ENCODE measurements at regions not wholly inside any gene's neighbourhood (a gene's known extent, or its start where the extent isn't known, plus 50 kb on each side); places are given as distances from the start of the nearest gene placed in this dataset.
"Not testable (repeated sequence)": the region's sequence is repeated elsewhere in the genome, so short reads cannot be mapped to it uniquely, and the experiment has no call there.

DNA sequence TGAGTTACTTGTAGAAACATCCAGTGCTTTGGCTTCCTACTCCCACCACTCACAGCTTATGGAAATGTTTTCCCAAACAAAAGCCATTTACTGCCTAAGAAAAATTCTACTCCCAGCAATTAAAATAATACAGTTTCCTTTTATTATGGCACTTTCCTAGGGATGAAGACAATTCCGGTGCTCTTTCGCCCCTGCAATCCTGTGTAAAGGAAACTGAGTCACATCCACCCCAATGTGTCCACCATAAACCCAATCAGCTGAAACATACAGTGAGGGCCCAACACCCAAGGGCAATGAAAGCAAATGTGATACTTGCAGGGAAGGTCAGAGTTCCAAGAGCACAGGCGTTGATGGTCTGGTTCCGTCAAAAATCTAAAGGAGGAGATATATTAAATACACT is 62.0 kb upstream of the ST3GAL5 start:
- ATAC-seq, result no peak
- Mint-ChIP-seq H3K27ac (no peak overlapping the region), H3K4me1 (no peaks in the 10 kb centered on the region), H3K9me3 (peaks cover 14 to 26% of the 10 kb centered on the region in 2 donors), H3K4me3 (no peak overlapping the region), H3K27me3 (no peaks in the 10 kb centered on the region)
- no peak for DNase-seq

DNA sequence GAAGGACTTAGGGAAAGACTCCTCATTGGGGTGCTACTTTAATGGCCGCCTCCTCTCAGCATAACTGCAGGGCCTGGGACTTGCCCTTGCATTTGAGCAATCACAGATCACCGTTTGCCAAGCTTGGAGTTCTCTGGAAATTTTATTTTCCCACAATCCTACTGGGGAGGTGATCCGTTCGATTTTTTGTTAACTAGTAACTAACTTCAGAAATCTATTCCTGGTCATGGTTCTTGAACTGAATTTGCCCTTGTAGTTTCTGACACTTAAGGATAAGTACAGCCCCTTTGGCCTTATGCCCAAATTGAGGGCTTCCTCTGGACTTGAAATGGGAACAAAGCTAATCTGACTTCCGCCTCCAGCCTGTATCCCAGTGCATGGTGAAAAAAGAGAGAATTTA is 60.5 kb upstream of the ST3GAL5 start:
- Mint-ChIP-seq H3K4me3 (no peak overlapping the region), H3K4me1 (no peaks in the 10 kb centered on the region), H3K27ac (no peak overlapping the region), H3K27me3 (no peaks in the 10 kb centered on the region), H3K9me3 (peaks cover 19 to 27% of the 10 kb centered on the region in 2 donors)
- DNase-seq (no peak), ATAC-seq (no peak)

DNA sequence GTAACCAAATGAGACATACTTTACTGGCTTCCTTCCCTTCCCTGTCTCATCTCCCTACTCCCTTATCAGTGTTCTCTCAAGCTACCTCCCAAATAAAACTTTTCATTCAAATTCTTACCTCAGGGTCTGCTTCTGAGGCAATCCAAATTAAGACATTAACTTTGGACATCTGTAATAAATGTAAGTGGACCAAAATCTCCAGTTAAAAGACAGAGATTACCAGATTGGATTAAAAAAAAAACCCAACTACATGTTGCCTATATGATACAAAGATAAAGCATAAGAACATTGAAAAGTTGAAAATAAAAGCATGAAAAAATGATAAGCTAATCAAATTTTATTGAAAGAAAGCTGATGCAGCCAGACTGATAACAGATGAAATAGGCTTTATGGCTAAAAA is 58.8 kb upstream of the ST3GAL5 start:
- peaks cover 28 to 38% of the 10 kb centered on the region in 2 donors for H3K9me3 Mint-ChIP-seq
- no peak overlapping the region for H3K27ac Mint-ChIP-seq
- no peak for DNase-seq
- no peaks in the 10 kb centered on the region for H3K27me3 Mint-ChIP-seq
- H3K4me3 Mint-ChIP-seq, result no peak overlapping the region
- ATAC-seq, result no peak
- H3K4me1 Mint-ChIP-seq, result no peaks in the 10 kb centered on the region

DNA sequence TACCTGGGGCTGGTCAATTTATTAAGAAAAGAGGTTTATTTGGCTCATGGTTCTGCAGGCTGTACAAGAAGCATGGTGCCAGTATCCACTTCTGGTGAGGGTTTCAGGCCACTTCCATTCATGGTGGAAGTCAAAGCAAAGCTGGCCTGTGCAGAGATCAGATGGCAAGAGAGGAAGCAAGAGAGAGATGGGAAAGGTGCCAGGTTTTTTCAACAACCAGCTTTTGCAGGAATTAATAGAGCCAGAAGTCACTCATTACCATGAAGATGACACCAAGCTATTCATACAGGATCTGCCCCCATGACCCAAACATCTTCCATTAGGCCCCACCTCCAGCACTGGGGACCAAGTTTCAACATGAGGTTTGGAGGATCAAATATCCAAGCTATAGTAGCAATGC is 56.8 kb upstream of the ST3GAL5 start:
- no peaks in the 10 kb centered on the region for H3K27me3 Mint-ChIP-seq
- no peak overlapping the region for H3K4me3 Mint-ChIP-seq
- ATAC-seq, result no peak
- no peak overlapping the region for H3K27ac Mint-ChIP-seq
- H3K9me3 Mint-ChIP-seq, result peaks cover 44 to 56% of the 10 kb centered on the region in 2 donors
- no peaks in the 10 kb centered on the region for H3K4me1 Mint-ChIP-seq
- DNase-seq, result no peak

DNA sequence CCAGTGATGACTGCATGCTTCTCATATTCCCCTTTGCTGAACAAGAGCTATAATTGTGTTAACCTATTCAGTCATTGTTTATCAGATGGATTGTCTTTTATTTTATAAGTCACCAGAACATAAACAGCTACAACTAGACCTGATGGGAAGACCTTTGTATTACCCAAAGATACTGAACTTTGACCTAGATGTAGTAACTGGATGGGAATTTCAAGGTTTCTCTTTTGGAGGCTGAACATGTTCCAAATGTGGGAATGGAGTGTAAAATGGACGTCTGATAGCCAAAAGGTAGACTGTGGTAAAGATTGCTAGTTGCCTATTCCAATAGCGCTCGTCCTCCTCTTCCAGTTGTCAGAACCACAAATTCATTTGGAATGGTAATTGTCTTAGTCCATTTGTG is 56.4 kb upstream of the ST3GAL5 start:
- DNase-seq (no peak), ATAC-seq (no peak)
- peaks cover 47 to 56% of the 10 kb centered on the region in 2 donors for H3K9me3 Mint-ChIP-seq
- H3K4me3 Mint-ChIP-seq, result no peak overlapping the region
- no peaks in the 10 kb centered on the region for H3K4me1 Mint-ChIP-seq
- H3K27me3 Mint-ChIP-seq, result no peaks in the 10 kb centered on the region
- H3K27ac Mint-ChIP-seq, result no peak overlapping the region

DNA sequence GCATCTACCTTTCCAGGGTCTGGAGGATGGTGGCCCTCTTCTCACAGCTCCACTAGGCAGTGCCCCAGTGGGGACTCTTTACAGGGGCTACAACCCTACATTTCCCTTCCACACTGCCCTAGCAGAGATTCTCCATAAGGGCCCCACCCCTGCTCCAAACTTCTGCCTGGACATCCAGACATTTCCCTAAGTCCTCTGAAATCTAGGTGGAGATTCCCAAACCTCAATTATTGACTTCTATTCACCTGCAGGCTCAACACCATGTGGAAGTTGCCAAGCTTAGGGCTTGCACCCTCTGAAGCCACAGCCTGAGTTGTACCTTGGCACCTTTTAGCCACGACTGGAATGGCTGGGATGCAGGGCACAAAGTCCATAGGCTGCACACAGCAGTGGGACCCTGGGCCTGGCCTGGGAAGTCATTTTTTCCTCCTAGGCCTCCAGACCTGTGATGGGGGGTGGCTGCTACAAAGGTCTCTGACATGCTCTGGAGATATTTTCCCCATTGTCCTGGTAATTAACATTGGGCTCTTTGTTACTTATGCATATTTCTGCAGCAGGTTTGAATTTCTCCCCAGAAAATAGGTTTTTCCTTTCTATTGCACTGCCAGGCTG is 53.7 kb upstream of the ST3GAL5 start:
- DNase-seq (no peak), ATAC-seq (no peak)
- Mint-ChIP-seq H3K27ac (no peak overlapping the region), H3K27me3 (no peaks in the 10 kb centered on the region), H3K4me3 (no peak overlapping the region), H3K9me3 (peaks cover 40 to 46% of the 10 kb centered on the region in 2 donors), H3K4me1 (no peaks in the 10 kb centered on the region)

DNA sequence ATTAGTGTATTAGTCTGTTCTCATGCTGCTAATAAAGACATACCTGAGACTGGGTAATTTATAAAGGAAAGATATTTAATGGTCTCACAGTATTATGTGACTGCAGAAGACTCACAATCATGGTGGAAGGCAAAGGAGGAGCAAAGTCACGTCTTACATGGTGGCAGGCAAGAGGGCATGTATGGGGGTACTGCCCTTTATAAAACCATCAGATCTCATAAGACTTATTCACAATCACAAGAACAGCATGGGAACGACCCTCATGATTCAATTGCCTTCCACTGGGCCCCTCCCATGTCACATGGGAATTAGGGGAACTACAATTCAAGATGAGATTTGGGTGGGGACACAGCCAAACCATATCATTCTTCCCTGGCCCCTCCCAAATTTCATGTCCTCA is 52.7 kb upstream of the ST3GAL5 start:
- peaks cover 37 to 38% of the 10 kb centered on the region in 2 donors for H3K9me3 Mint-ChIP-seq
- DNase-seq, result not testable (repeated sequence)

DNA sequence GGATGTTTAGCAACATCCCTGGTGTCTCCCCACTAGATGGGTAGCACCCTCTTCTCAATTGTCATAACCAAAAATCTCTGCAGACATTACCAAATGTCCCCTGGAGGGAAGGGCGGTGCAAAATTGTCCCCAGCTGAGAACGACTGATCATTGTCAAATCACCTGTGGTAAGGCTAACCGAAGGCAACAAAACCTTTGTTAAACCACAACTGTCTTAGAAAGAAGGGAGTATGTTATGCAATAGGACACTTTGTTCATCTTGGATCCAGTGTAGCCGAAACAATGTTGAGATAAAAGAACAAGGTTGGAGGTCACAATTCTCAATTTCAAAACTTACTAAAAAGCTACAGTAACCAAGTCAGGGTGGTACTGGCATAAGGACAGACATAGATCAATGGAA is 50.3 kb upstream of the ST3GAL5 start:
- ATAC-seq, result no peak
- H3K9me3 Mint-ChIP-seq, result peaks cover 28 to 29% of the 10 kb centered on the region in 2 donors
- no peak for DNase-seq
- no peak overlapping the region for H3K4me3 Mint-ChIP-seq
- no peaks in the 10 kb centered on the region for H3K27me3 Mint-ChIP-seq
- no peak overlapping the region for H3K27ac Mint-ChIP-seq
- H3K4me1 Mint-ChIP-seq, result peaks cover 2% of the 10 kb centered on the region

More for the DNA sequence above, 52.7 kb upstream of the ST3GAL5 start:
- not testable (repeated sequence) for ATAC-seq, H3K27ac Mint-ChIP-seq, H3K4me1 Mint-ChIP-seq, H3K4me3 Mint-ChIP-seq, H3K27me3 Mint-ChIP-seq

Measured in stimulated activated naive CD8-positive, alpha-beta T cell treated with anti-CD3 and anti-CD28 coated beads, Interleukin-15, amount 100 ng/mL, for 72 hours (primary cell).